C4-2B (cell line): ENCODE measurements at regions not wholly inside any gene's neighbourhood (a gene's known extent, or its start where the extent isn't known, plus 50 kb on each side); places are given as distances from the start of the nearest gene placed in this dataset.

Experiments used
- CTCF ChIP-seq: fragments of 450-650 bp; conservative IDR thresholded peaks from 2 replicates; pipeline ENCODE4 v1.5.1; 2017; ENCODE audit warnings: mild to moderate bottlenecking
- ZFX ChIP-seq: fragments of 450-650 bp; IDR thresholded peaks from 2 replicates; pipeline ENCODE4 v1.6.1; 2017

GRCh38 chr13:50355797-50356196 is 340.6 kb downstream of the KCNRG start:
- no peak for TF ChIP-seq CTCF
- TF ChIP-seq ZFX: no peak
